GM21737 (cell line): ENCODE measurements at regions not wholly inside any gene's neighbourhood (a gene's known extent, or its start where the extent isn't known, plus 50 kb on each side); places are given as distances from the start of the nearest gene placed in this dataset.

Experiments
- ATAC-seq: cut with Tn5 transposase; IDR thresholded peaks from one replicate; pipeline ENCODE4 v1.9.1; 2021; ENCODE audit warnings: mild to moderate bottlenecking, moderate library complexity; ENCODE audit not compliant: unreplicated experiment

- ATAC-seq, result no peak
These were observed 187.8 kb upstream of the ISX start for GRCh38 chr22:34878171-34878570.

DNA sequence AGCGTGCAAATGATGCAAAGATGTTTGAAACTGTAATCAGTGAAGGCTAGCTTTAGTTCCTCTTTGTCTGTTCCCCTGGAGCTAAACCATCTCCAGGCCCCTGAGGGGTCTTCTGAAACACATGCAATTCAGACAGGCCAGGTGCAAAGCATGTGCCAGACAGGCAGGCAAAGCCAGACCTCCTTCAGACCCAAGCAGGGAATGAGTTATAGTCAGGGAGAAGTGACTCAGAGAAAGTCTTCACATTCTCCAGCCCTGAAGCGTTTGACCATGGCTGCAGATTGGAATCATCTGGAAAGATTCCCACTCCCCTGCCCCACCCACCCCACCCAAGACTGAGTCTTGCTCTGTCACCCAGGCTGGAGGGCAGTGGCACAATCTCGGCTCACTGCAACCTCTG, 187.0 kb upstream of the ISX start:
- ATAC-seq, result no peak

DNA sequence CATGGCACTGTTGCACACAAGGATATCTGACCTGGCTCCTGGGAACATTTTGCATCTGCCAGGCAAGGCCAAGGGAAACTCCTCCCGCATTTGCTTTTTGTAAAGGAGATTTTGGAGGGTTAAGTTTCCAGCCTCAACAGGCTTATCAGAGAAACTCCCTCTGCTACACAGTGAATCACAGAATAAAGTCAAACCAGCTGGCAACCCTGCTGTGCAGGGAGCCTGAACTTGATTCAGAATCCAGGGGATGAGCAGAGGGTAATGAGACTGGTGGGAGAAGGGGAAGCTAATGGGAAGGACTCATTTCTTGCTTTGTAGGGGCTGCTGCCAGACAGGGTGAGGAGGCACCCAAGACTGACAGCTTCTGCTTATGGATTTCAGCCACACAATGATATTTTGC, 185.3 kb upstream of the ISX start:
- no peak for ATAC-seq

DNA sequence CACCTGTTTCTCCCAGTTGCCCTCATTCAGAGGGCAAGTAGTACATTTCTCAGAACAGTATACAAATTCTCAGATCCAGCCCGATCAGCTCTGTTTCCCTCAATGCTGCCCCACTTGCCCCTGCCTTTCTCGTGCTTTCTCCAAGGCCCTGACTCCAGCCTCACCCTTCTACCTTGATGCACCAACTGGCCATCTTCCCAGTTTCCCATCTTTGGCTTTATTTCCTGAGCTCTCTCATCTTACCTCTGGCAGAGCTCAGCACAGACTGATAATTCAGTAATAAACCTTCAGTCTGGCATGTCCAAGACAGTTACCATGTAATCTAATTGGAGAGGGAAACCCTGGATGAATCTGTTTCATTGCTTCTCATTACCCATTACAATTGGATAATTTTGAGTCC, 184.5 kb upstream of the ISX start:
- no peak for ATAC-seq

DNA sequence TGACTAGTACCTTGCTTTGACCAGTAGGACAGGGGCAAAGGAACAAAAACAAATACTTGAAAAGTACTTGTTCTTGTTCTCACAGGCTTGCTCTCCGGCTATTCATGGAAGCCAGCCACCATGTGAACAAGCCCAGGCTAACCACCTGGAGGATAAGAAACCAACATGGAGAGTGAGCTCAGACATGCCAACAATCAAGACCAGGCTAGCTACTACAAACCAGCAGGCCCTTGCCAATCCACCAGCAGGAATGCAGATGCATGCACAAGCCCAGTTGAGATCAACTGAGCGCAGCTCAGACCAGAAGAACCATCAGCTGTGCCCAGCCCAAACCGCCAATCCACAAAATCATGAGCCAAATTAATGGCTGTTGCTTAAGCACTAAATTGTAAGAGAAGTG, 180.1 kb upstream of the ISX start:
- ATAC-seq, result no peak

DNA sequence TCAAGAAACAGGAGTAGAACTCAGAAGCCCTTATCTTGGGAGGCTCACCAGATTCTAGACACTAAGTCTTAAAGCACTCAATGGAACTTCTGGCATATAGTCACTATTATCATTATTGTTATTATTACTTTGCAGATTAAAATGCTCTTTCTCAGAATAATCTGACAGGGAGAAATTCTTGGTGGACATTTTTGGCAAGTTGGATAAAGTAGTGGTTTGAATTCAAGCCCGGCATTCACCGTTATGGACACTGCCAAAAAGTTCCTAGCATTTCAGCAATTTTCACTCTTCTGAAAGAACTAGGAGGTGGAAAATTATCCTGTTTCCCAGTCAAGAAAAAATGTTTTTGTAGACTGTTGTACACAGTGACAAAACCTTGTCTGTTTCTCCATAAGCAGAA, 179.6 kb upstream of the ISX start:
- no peak for ATAC-seq

- no peak for ATAC-seq
These were observed 179.1 kb upstream of the ISX start for GRCh38 chr22:34886812-34887211.

GRCh38 chr22:34897126-34897525, 168.8 kb upstream of the ISX start:
- ATAC-seq, result no peak

GRCh38 chr22:34902335-34902734, 163.6 kb upstream of the ISX start:
- no peak for ATAC-seq

DNA sequence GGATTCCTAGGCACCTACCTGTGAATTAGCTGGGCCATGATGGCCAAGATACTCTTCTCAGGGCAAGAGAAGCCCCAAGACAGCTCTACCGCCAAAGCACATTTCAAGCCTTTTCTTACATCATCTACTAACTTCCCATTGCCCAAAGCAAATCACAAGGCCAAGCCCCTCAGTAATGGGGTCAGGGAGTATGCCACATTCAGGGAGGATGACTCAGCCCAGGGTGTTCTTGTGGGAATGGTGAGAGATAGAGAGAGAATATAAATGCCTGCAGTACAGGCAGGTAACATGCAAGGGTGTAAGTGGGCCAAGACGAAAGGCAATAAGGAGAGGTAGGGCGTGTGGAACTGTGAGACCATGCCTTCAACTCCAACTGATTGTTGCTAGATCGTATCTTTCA, 162.5 kb upstream of the ISX start:
- ATAC-seq, result no peak

DNA sequence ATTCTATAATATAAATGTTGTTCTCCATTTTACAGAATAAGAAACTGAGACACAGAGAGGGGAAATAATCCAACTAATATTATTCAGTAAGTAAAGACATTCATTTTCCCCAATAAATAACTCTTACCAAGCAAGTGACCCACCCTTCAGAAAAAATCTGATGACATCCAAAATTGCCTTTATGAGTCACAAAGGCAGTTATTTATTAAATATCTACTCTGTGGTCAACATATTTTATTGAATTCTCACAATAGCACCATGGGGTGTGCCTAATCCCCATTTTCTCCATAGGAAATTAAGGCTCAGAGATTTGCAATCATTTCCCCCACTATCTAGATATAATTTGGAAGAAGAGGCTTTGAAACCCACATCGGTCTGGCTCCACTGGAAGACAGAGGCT, 161.5 kb upstream of the ISX start:
- ATAC-seq, result no peak

DNA sequence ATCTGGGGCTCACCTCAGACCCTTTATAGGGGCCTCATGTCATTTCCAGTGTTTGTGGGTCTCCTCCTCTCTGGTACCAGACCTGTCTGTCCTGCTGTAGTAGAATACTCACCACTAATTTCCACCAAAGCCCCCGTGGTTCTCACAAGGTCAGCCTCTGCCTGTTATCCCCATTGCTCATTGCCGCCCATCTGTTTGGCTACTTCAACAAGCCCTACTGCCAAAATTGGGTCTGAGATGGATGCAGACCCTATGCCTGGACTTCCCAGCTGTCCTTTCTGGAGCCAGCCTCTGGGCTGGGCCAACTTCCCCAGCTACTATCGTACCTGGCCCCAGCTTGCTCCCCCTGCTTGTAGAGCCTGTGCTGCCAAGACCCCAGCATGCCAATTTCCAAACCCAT, 152.1 kb upstream of the ISX start:
- no peak for ATAC-seq

DNA sequence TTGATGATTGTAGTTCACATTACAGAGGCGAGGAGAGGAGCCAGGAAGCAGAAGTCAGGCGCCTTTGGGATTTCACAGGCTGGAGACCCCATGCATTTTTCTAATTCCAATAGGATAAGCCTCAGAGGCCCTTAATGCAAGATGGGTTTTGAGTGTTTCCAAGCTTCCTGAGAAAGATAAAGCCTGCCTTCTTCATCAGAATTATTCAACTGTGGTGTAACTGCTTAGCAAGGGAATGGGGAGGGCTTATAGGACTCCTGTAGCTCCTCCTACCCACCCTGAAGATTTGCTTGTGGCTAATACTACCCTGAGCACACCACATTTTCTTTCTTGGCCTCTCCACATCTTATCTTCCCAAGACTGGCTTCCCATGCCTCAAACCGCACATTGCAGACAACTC, 151.1 kb upstream of the ISX start:
- ATAC-seq, result no peak

DNA sequence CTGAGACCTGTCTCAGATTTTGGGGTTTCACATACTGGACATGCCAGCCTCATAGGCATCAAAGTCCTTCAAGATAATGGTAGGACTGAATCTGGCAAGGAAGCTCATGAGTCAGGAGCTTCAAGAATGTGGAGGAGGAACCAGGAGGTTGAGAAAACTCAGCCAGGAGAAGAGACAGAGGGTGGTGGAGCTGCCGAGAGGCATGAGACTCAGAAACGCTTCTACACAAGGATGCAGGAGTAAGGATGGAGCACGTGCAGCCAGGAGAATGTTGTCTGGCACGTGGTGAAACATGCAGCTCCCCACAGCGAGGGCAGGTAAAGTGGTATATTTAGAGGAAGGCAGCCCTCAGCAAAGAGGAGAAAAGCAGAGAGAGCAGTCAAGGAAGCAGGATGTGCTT, 148.7 kb upstream of the ISX start:
- ATAC-seq, result no peak

DNA sequence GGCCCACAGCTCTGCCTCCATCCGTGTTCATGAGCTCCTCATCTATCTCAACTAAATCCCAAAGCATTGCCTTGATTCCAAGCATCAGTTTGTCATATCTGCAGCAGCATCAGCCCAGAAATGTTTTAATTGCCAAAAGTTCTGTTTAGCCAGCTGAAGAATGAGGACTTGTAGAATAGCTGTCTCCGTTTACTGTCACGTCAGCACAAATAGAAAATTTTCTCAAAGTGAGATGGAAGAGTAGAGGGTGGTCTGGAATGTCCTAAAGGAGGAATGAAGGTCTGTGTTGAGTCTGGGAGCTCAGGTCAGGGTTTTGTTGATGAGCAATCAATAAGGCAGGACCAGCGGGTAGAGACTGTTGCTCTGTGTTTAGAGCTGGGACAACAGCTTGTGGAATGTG, 134.9 kb upstream of the ISX start:
- no peak for ATAC-seq

DNA sequence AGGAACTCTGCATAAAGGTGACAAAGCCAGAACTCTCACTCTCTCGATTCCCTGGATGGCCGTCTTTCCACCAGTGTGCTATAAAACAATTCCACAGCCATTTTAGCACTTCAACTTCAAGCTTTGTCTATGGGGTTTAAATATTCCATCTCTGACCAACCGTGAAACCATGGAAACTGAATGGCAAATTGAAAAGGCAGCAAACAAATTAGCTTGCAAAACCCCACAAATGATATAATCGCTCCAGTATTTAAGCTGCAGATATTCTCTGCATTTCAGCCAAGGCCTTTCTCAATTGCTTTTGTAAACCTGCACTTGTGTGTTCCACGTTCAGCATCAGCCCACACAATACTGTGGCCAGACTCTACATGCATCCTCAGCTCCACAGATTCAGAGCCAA, 131.7 kb upstream of the ISX start:
- no peak for ATAC-seq

GRCh38 chr22:34943830-34944229, 122.1 kb upstream of the ISX start:
- no peak for ATAC-seq

DNA sequence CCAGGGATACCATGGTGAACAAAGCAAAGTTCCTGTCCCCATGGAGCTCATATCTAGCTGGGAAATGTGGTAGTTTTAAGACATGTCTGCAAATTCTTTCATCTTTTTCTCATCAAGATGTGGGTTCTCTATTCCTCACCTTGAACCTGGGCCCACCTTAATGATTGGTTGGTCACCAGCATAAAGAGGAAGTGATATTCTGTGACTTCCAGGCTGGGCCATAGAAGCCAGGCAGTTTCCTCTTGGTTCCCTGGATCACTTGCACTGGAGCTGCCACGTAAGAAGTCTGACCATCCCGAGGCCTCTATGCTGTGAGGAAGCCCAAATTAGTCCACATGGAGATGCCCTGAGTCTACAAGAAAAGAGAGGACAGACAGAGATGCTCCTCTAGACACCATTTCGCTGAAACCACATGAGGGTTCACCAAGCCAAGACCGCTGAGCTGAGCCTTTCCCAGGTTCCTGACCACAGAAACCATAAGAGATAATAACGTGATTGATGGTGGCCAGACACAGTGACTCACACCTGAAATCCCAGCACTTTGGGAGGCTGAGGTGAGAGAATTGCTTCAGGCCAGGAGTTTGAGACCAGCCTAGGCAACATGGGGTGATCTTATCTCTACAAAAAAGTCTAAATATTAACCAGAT, 119.5 kb upstream of the ISX start:
- no peak for ATAC-seq

DNA sequence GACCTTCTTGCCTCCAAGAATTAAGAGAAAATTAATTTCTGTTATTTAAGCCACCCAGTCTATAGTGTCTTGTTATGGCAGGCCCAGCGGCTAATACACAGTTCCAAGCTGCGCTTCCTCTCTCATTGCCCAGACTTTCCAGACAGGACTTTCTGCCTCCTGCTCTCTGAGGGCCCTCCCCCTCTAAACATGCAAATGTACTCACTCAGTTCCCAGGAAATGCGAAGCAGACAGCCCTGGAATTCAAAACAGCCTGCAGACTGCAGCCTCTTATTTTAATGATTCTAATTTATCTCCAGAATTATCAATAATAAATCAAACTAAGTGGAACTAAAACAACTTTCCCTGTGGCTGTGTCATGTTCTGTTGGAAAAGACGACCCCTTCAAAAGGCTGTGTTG, 115.5 kb upstream of the ISX start:
- ATAC-seq, result no peak

- ATAC-seq, result no peak
These were observed 114.7 kb upstream of the ISX start for GRCh38 chr22:34951212-34951611.

- ATAC-seq, result no peak
These were observed 106.0 kb upstream of the ISX start for GRCh38 chr22:34960005-34960404.

DNA sequence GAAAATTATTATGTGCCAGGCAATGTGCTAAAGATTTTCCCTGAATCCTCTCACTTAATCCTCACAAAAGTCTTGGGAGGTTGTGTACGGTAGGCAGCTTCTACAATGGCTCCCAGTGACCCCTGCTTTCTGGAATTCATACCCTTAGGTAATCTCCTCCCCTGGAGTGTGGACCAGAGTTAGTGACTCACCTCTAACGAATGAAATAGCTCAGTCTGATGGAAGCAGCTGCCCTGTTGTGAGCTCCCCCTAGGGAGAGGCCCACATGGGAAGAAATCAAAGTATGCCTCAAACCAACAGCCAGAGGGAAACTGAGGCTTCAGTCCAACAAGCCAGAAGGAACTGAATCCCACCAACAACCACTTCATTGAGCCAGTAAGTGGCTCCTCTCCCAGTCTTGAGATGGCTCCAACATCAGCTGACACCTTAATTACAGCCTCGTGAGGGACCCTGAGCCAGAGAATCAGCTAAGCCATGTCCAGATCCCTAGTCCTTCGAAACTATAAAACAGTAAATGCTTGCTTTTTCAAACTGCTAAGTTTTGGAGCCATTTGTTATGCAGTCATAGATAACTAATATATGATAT, 98.9 kb upstream of the ISX start:
- ATAC-seq, result no peak
